ENCODE measurements at regions not wholly inside any gene's neighbourhood (a gene's known extent, or its start where the extent isn't known, plus 50 kb on each side); places are given as distances from the start of the nearest gene placed in this dataset.

DNA sequence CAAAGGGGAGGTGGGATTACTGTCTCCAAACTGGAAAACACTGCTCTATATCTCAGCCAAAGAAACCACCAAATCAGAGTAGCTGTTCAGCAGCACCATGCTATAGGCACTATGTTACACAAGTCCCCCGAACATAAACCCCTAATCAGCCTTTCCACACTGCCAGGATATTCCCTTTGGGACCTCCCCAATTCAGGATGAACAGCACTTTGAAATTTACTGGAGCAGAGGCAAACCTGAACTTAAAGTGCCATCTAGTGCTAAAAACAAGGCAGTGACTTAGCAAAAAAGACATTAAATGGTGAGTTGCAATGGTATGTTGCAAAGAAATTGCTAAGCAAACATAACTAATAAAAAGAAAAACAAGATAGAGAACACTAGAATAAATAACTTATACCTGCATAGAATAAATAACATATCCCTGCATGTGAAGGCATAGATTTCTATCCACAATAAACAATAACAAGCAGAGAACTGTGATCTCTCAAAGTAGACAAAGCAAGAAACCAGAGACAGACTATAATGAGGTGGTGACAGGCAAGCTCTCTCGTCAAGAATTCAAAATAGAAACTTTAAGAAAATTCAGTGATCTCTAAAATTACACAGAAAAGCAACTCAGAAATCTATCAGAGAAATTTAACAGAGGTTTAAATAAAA, 584.4 kb upstream of the ACO1 start:
- TF ChIP-seq CTCF (IDR thresholded peaks at IDR 0.05; ENCODE audit: low read depth, low read length) (peak; percentile 80), EZH2phosphoT487 (IDR thresholded peaks at IDR 0.05; ENCODE audit: low read depth) (no peak)
